ENCODE measurements at regions not wholly inside any gene's neighbourhood (a gene's known extent, or its start where the extent isn't known, plus 50 kb on each side); places are given as distances from the start of the nearest gene placed in this dataset.
"Not testable (repeated sequence)": the region's sequence is repeated elsewhere in the genome, so short reads cannot be mapped to it uniquely, and the experiment has no call there.

GRCh38 chr5:92222449-92222848 lies 839.3 kb upstream of the ARRDC3 start:
- no peak for DNase-seq

- DNase-seq: not testable (repeated sequence)
Observed at GRCh38 chr5:92216852-92217251, 833.7 kb upstream of the ARRDC3 start.

- no peak for DNase-seq
Observed at GRCh38 chr5:92215116-92215515, 832.0 kb upstream of the ARRDC3 start.

DNA sequence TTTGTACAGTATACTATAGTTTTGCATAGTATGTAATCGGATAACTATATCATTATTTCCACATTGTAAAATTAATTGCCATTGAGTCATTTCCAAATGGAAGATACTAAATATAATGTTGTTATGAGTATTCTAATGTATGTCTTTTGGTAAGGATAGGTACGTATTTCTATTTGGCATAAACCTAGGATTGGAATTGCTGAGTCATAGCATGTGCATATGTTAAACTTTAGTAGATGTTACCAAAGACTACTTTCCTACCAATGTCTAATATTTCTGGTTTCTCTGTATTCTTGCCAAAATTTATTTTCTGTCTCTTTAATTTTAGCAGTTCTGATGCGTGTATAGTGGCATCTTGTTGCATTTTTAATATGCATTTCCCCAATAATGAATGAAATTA lies 825.1 kb upstream of the ARRDC3 start:
- DNase-seq: no peak

DNA sequence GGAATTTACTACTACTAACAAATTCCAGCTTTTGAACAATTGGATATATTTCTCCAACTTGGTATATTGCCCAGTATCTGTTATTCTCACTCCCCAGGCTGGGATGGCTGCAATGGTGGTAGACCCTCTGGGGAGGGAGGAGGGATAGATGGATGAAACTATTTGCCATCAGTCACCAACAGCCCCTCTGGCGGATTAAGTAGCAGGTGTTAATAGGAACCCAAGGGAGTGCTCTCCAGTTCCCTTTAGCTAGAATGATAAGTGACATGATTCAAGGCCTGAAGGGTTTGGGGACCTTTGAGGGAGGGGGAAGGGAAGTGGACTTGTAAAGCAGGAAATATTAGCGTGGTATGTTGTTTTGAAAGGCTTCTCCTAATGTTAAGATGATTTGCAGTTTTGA lies 824.0 kb upstream of the ARRDC3 start:
- no peak for DNase-seq

DNA sequence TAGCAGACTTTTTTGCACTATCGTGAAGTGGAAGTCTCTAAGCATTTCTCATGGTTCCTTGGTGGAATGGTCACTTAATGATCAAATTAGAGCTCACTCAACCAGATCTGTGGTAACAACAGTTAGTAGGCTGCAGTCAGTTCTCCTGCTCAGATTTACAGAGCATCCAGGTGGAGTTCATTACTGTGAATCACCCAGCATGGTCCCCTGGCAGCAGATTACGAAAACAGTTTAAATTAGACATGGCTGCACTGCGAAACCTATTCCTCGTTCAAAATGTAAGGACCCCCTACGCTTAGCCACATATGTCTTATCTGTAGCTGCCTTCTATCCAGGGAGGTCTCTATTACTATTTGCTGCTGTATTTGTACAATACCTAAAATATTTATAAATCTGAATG lies 823.6 kb upstream of the ARRDC3 start:
- no peak for DNase-seq

GRCh38 chr5:92199035-92199434 lies 815.9 kb upstream of the ARRDC3 start:
- DNase-seq: not testable (repeated sequence)

DNA sequence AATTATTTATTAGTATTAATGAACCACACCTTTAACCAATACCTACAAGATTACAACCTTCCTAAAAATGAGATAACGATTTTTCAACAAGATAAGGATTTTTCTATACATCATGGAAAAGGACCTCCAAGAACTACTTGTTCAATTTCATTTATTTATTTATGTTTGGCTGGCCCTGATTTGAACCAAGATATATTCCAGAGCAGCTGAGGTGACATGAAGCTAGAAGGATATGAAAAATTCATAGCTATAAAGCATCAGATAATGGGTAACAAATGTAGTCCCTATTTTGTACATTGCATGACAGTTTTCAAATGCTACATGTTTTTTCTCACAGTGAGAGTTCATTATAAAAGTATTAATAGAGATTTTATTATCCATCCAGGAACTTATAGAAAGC lies 798.5 kb upstream of the ARRDC3 start:
- DNase-seq: no peak

DNA sequence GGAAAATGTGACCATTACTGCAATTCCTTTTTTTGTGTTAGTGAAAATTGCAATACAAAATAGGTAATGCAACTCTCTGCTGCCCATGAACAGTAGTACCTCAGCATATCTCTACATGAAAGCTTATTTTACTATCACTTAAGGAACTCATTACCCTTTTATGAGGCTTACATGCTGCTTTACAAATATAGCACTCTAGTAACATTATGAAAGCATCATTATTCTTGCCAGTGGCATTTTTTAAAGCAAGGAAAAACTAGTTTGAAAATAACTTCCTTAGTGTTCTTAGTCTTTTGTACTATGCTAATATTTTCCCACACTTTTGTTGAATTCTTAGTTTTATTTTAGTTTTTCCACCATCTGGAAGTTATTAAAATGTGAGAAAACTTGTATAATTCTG lies 797.3 kb upstream of the ARRDC3 start:
- no peak for DNase-seq

GRCh38 chr5:92179651-92180050 lies 796.5 kb upstream of the ARRDC3 start:
- no peak for DNase-seq

DNA sequence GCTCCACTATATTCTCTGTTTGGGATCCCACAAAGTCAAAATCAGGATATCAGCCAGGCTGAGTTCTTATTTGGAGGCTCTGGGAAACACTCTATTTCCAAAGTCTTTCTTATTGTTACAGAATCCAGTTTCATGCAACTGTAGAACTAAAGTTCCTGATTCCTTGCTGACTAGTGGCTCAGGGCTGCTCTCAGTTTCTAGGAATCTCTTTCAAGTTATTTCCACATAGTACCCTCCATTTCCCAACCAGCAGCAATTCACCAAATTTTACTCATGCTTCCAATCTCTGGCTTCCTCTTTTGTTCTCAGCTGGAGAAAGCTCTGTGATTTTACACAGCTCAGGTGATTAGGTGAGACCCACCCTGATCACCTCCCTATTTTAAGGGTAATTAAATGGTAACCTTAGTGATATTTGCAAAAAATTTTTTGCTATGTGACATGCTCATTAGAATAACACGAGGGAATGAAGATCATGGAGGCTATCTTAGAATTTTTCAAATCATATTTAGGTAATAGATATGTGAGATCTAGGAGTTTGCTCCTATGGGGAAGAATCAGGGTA lies 794.9 kb upstream of the ARRDC3 start:
- DNase-seq: no peak

DNA sequence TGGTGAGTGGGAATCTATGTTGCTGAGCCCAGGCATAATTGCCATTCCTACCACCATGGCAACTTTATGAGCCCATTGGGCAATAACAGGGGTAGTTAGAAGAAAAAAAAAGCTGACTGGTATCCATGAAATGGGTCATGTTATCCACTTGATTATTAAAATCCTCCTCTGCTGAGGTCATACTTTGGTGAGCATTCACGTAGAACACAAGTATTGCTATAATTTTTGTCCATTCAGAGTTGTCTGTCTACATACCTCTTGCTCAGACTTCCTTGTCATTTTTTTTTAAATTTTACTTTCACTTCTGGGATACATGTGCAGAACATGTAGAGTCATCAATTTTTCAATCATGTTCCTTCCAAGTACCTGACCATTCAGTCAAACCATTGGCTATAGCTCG lies 780.8 kb upstream of the ARRDC3 start:
- DNase-seq: no peak

DNA sequence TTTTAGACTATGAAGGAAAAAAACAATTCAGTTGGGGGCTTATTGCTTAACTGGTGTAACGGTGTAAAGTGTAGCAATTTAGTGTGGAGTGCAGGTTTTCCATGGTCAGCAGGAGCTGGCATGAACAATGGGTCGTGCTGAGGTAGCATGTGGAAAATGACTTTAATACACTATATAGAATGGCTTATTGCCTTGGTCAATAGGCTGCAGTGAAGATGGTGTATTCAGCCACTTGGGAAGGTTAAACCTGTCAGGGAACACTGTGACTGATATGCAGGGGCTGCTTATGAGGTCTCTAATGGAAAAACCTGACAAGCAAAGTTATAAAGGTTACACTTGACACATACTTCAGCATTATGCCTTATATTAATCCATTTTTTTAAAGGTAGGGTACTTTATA lies 764.7 kb upstream of the ARRDC3 start:
- no peak for DNase-seq

GRCh38 chr5:92147266-92147665 lies 764.1 kb upstream of the ARRDC3 start:
- DNase-seq: no peak

GRCh38 chr5:92145852-92146251 lies 762.7 kb upstream of the ARRDC3 start:
- no peak for DNase-seq

DNA sequence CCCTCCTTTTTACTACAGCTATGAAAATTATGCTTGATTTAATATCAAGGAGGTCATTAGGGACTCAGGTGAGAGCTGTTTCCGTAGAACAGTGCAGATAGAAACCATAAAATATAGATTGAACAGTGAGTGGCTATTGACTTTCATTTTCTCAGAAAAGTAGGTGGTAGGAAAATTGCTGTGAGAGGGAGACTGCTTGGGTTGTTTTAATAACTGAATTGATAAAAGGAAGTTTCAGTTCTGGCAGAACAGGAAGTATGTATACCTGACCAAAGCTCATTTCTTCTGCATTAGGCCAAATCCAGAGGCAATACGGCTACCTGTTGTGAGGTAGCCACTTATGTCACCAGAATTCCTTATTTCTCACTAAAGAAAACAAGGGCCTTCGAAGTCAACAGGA lies 761.7 kb upstream of the ARRDC3 start:
- DNase-seq: no peak

DNA sequence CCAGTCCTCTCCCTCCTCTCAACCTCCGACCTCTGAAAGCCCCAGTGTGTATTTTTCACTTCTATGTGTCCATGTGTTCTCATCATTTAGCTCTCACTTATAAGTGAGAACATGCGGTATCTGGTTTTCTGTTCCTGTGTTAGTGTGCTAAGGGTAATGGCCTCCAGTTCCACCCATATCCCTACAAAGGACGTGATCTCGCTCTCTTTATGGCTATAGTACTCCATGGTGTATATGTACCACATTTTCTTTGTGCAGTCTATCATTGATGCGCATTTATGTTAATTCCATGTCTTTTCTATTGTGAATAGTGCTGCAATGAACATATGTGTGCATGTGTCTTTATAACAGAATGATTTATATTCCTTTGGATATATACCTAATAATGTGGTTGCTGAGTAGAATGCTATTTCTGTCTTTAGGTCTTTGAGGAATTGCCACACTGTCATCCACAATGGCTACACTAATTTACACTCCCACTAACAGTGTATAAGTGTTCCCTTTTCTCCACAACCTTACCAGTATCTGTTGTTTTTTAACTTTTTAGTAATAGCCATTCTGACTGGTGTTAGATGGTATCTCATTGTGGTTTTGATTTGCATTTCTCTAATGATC lies 749.3 kb upstream of the ARRDC3 start:
- not testable (repeated sequence) for DNase-seq

DNA sequence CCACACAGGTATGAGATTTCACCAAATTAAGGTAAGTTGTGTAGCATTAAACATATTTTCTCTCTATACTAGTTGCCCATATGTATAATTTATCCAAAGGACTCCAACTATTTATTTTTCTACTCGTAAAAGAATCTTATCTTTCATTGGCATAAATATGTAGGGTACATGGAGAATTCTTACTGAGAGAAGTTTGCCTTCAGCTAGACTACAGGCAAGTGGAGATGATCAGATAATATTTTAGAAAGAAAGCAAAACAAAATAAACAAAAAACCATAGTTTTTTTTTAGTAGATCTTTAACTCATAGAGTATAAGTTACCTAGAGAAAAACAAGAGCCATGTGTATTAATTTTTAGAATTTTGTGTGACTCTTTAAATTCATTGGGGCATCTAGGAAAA lies 743.1 kb upstream of the ARRDC3 start:
- no peak for DNase-seq

GRCh38 chr5:92119110-92119509 lies 736.0 kb upstream of the ARRDC3 start:
- no peak for DNase-seq

DNA sequence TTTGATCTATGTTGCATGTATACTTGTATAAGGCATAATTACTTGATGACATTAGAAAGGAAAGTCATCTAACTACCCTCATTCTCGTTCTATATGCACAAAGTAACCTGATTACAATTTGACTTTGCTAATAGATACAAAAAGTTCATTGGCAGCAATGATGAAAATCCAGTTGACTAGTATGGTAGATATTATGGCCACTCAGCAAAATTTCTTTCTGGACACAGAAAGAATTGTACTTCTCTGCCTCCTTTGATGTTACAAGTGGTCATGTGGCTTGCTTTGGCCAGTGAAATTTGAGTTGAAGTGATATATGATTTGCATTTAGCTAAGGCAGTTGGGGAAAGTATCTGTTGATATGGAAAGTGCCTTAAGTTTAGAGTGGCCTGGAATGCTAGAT lies 723.7 kb upstream of the ARRDC3 start:
- DNase-seq: no peak

DNA sequence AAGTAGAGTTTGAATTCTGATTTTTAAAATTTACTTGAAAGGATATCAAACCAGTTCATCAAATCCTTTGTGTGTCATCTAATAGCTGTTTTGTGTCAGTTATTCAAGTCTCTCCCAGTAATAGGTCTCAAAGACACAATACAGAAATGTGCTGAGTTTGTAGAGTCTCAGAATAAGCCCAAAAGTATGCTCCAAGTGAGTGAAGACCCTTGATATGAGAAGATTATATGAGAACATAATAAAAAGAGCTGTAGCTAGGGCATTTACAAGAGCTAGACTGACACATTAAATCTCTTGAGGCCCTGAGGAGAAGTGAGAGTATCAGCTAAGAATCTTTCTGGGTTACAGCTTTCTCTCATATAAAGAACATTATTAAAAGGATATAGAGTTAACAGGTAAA lies 721.0 kb upstream of the ARRDC3 start:
- no peak for DNase-seq

DNA sequence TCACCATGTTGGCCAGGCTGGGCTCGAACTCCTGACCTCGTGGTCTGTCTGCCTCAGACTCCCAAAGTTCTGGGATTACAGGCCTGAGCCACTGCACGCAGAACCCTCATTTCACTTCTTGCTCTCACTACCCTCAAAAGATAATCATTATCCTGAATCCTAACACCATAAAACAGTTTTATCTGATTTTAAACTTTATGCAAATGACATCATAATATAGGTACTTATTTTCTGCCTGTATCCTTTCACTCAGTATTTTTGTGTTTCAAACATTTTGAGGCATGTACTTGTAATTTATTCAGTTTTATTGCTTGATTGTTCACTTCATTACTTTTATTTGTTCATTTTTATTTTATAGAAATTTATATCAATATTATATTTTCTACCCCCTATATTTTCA lies 719.2 kb upstream of the ARRDC3 start:
- no peak for DNase-seq

GRCh38 chr5:92092239-92092638 lies 709.1 kb upstream of the ARRDC3 start:
- no peak for DNase-seq

GRCh38 chr5:92086059-92086811 lies 703.1 kb upstream of the ARRDC3 start:
- no peak for DNase-seq
